ENCODE measurements at regions not wholly inside any gene's neighbourhood (a gene's known extent, or its start where the extent isn't known, plus 50 kb on each side); places are given as distances from the start of the nearest gene placed in this dataset.

DNA sequence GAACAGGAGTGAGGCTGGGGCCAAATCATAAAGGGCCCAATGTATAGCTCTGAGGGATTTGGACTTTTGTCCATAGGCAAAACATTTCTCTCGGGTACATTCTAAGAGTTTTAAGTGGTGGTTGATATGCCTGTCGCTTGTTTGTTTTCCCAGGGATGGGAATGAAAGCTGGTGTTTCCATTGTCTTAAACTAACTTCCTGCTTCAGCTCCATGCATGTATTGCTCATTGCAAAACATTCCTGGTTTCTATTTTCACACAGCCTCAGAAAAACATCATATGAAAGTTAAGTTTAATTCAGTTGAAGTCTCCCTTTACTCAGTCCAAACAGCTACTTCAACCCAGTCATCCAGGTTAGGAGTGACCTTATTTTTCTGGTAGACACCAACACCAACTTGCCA is 235.0 kb downstream of the ACTL7B start:
- no peak for TF ChIP-seq POLR2AphosphoS5 (IDR thresholded peaks at IDR 0.05)
- no peak for TF ChIP-seq CTCF (IDR thresholded peaks at IDR 0.05)

All from transverse colon (tissue), 4 donors.